COLO668 (cell line): ENCODE measurements at regions not wholly inside any gene's neighbourhood (a gene's known extent, or its start where the extent isn't known, plus 50 kb on each side); places are given as distances from the start of the nearest gene placed in this dataset.
A peak's percentile ranks its signal among the peaks of the same experiment; 100 is the strongest.
"Not testable (repeated sequence)": the region's sequence is repeated elsewhere in the genome, so short reads cannot be mapped to it uniquely, and the experiment has no call there.

ENCODE experiments used
- DNase-seq: peaks from one replicate; lab custom pipeline; 2025; ENCODE audit not compliant: unreplicated experiment; lab: John Stamatoyannopoulos, UW

DNA sequence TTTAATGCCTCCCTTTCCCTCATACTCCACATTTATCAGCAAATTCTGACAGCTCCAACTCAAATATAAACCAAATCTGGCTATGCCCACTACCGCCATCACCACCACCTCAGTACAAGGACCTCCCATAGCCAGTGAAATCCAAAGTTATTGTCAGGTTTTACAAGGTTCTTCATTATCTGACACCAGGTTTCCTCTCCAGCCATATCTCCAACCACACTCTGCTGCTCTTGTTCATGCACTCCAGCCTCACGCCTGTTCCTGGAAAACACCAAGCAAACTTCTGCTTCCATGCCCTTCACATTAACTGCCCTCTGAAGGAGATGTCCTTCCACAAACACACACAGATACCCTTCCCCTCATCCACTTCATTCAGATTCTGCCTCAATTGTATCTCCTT, 102.2 kb upstream of the MIR17HG start:
- no peak for DNase-seq

DNA sequence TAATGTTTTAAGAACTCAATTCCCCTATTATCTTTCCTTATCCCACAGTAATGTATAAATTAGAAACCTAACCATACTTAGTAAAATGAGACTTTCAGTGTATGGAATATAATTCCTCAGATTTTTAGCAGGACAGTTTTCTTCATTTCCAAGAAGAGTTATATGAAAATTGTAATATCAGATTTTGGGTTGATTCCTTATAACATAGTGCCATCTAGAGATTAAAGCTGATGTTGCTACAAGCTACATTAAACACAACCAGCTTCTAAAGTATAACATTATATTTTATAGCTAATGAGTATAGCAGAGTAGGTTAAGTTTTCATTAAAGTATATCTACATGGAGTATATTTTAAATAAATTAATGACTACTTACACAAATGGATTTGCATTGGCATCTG, 99.7 kb upstream of the MIR17HG start:
- DNase-seq: no peak

DNA sequence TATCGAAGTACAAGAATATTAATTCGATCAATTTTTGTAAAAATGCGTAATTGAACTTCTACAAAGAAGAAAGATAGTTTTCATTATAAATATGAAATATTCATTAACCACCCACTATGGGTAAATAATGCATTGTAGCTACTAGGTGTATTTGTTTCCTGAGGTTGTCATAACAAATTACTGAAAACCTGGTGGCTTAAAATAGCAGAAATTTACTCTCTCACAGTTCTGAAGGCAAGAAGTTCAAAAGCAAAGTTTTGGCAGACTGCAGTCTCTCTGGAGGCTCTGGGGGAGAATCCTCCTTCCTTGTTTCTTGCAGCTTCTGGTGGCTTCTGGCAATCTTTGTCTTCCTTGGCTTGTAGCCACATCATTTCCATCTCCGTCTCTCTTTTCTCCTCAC, 99.2 kb upstream of the MIR17HG start:
- no peak for DNase-seq

DNA sequence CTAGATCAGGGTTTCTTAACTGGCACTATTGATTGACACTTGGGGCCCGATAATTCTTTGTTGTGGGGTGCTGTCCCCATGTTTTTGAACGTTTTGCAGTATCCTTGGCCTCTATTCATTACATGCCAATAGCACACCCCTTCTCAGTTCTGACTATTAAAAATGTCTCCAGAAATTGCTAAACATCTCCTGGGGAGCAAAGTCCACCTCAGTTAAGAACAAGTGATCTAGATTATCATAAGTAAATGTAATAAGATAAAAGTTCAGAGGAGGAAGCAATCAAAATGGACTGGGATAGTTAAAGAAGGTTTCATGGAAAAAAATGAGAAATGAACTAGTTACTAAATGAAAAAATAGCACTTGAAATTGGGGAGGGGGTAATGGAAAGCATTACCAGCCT, 98.1 kb upstream of the MIR17HG start:
- no peak for DNase-seq

DNA sequence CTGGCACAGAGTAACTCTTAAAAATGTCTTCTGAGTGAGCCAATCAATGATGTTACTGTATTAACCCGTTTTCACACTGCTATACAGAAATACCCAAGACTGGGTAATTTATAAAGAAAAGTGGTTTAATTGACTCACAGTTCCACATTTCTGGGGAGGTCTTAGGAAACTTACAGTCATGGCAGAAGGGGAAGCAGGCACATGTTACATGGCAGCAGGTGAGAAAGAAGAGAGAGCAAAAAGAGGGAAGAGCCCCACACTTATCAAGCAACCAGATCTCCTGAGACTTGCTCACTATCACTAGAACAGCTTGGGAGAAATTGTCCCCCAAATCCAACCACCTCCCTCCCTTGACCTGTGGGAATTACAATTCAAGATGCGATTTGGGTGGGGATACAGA, 97.6 kb upstream of the MIR17HG start:
- DNase-seq: no peak

DNA sequence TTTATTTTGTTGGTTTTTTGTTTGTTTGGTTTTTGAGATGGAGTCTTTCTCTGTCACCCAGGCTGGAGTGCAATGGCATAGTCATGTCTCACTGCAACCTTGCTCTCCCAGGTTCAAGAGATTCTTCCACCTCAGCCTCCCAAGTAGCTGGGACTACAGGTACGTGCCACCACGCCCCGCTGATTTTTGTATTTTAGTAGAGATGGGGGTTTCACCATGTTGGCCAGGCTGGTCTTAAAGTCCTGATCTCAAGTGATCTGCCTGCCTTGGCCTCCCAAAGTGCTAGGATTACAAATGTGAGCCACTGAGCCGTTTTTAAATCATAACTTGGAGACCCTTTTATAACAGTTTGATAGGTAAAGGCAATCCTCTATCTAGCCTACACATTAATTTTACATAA, 95.9 kb upstream of the MIR17HG start:
- not testable (repeated sequence) for DNase-seq

DNA sequence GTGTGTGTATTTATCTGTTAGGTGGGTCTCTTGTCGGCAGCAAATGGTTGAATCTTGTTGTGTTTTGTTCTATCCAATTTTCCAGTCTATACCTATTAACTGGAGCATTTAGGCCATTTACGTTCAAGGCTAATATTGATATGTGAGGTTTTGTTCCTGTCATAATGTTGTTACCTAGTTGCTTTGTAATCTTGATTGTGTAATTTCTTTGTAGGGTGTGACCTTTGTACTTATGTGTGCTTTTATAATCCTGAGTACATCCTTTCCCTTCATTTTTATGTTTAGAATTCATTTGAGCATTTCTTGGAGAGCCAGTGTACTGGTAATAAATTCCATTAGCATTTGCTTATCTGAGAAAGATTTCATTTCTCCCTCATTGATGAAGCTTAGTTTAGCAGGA, 83.0 kb upstream of the MIR17HG start:
- DNase-seq: no peak

DNA sequence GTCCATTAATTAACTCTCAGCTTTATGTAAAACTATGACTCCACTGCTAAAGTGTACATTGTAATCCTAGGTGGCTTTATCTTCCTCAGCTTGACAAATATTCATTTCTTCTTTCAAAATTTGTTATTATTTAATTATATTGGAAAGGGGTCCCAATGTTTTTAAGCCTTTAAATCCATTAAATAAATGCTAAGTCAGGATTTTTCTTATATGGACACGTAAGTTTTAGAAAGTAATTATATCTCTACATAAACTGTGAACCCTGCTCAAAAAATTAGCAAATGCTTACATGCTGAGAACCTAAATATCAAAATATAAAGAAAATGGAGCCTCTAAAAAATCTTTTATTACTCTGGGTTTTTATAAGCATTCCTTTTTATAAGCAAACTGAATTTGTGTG, 78.2 kb upstream of the MIR17HG start:
- DNase-seq: no peak

DNA sequence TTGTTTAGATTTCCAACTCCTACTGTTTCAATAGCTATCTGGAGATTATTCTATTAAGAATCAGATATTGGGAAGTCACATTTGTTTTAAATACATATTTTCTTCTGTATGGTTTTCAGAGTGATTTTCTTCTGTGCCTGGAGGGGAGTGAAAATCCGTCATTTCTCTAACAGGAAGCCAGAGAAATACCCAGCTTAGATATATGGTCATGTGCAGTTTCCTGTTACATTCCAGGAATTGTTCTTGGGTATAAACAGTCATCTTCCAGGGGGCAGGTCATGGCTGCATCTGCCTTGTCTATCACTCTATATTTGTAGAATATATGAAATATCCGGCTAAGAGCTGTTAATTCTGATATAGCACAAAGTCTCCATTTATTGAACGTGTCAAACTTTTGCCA, 77.5 kb upstream of the MIR17HG start:
- no peak for DNase-seq

DNA sequence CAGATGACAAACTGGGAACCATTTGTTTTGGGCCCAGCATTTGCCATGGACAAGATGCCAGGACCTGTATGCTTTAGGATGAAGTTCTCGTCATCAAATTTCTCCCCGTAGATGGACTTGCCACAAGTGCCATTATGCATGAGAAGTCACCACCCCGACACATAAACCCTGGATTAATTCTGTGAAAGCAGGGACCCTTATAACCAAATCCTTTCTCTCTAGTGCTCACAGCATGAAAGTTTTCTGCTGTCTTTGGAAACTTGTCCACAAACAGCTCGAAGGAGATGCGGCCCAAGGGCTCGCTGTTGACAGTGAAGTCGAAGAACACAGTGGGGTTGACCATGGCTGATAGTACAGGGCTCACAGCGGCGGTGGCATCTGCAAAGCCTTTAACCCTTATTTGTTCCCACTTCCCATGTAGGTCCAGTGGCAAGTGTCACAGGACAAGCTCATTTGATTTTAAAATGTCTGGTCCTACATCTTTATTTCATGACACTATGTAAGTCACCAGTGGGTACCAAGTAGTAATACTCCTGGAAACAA, 75.2 kb upstream of the MIR17HG start:
- no peak for DNase-seq

DNA sequence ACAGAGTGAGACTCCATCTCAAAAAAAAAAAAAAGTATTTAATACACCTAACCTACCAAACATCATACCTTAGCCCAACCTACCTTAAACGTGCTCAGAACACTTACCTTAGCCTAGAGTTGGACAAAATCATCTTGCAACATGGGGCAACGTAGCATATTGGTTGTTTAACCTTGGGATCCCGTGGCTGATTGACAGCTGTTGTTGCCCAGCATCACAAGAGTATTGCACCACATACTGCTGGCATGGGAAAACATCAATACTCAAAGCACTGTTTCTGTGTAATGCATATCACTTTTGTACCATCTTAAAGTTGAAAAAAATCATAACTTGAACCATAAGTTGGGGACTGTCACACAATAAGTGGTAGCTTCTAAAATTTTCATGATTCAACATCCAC, 73.8 kb upstream of the MIR17HG start:
- no peak for DNase-seq

DNA sequence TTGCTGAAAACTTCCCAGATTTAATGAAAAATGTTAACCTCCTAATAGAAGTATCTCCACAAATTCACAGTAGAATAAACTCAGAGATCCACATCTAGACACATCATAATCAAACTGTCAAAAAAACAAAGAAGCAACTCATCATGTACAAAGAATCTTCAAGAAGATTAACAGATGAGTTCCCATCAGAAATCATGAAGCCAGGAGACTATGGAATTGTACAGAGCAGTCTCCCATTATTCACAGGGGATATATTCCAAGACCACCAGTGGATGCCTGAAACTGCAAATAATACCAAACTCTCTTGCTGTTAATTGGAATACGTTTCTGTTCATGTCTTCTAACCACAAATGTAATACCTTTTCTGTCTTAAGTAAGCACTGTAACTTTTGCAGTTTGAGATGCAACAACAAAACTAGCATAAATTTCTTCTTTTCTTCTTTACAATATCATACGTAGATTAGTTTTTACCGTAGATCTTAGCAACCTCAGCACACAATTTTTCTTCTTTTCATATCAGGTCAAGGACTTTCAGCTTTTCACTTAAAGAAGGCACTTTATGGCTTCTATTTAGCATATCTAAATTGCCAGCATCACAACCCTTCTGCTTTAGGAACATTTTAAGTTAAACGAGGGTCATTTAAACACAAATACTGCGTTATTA, 70.3 kb upstream of the MIR17HG start:
- DNase-seq: no peak

DNA sequence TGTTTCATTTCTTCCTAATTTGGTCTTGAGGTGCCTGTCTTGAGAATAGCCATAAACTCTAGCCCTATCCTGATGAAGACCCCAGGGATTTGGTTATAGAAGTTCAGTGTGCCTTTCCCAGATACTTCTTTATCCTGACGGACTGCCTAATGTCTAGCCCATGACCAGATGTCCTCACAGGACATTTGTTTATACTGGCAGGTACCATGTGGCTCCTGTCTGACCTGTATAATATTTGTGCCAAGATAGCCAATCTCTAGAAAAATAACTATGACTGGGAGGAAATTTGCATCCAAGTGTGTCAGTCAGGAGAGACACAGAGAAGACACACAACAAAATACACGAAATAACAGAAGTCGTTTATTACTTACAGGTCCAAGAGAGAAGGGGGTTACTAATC, 69.2 kb upstream of the MIR17HG start:
- DNase-seq: no peak

DNA sequence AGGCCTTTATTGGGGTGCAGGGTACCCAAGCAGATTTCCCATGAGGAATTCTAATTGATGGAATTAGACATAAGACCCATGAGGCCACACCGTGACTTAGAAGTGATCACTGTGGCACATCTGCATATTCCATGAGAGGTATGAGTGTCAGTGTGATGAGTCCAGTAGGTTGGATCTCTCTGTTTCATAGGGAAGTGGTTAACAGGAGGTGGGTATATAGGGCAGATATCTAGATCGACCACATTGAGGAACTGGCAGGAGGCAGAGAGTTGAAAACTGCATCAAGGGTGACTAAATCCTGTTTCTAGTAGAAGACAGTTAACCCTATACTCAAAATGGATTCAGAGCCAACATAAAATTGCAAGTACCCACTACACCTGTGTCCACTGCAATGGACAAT, 68.6 kb upstream of the MIR17HG start:
- no peak for DNase-seq

DNA sequence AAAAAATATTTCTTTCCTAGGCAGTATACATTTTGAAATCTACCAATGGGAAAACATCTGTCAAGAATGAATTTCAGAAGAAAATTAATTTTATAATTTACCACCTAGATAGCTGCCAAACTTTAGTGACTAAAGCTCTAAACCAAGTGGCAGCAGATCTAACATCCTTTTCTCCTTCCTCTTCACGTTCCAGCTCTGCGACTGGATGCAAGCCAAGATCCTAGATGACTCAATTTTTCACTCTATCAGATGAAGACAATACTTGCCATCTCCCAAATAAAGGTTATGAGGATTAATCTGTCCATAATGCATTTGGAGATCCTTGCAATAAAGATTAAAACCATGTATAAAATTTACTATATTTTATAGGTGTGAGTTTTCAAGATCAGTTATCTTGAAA, 66.7 kb upstream of the MIR17HG start:
- no peak for DNase-seq

DNA sequence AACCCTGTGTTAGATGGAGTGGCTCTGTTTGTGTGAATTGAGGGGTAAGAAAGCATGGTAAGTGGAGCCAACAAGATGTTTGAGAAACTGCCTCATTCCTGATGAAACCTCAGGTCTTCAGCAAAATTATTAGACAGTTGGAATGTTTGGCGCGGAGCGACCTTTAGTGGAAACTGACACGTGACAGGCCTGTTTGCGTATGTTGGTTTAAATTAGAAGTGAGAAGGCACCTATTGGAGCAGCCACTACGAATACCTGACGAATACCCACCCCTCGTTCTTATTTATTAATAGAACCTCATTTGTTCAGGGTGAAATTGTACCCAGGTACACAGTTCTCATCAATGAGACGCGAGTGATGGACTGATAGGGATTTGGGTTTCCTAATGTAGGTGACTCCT, 63.2 kb upstream of the MIR17HG start:
- no peak for DNase-seq

DNA sequence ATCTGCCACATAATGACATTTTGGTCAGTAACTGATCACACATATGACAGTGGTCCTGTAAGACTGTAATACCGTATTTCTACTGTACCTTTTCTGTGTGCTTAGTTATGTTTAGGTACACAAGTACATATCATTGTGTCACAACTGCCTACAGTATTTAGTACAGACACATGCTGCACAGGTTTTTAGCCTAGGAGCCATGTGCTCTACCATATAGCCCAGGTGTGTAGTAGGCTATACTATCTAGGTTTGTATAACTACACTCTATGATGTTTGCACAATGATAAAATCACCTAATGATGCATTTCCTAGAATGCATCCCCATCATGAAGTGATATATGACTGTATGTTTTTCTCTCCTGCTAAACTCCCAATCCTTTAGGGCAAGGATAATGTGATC, 61.2 kb upstream of the MIR17HG start:
- peak; percentile 20 for DNase-seq

DNA sequence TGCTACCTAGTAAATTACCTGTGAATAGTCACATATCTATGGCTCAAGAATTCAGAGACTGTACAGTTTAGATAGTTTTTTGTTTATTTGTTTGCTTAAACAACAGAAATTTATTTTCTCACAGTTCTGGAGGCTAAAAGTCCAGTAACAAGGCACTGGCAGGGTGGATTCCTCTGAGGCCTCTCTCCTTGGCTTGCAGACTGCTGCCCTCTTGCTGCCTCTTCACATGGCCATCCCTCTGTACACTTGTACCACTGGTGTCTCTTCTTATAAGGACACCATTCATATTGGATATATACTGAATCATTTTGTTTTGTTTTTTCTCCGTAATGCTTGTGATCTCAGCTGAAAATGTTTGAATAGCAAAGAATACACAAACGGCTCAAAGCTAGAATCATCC, 56.4 kb upstream of the MIR17HG start:
- DNase-seq: no peak

DNA sequence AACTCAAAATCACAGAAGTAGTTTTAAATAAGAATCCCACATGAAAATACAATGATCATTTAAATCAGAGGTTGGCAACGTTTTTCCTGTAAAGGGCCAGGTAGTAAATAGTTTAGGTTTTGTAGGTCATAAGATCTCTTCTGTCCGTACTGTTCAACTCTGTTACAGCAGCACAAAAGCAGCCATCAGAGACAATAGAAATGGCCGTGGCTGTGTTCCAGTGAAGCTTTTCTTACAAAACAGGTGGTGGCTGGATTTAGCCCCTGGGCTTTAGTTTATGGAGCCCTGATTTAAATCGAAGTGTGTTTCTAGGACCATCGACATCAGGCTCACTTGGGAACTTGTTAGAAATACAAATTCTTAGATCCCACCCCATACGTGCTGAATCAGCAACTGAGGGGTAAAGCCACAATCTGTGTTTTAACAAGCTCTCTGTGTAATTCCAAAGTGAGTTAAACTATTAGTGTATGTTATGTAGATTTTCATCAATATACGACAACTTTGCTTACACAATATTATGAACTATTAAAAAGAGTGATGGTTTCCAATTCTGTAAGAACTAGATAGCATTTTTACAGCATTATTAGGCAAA, 54.8 kb upstream of the MIR17HG start:
- no peak for DNase-seq

DNA sequence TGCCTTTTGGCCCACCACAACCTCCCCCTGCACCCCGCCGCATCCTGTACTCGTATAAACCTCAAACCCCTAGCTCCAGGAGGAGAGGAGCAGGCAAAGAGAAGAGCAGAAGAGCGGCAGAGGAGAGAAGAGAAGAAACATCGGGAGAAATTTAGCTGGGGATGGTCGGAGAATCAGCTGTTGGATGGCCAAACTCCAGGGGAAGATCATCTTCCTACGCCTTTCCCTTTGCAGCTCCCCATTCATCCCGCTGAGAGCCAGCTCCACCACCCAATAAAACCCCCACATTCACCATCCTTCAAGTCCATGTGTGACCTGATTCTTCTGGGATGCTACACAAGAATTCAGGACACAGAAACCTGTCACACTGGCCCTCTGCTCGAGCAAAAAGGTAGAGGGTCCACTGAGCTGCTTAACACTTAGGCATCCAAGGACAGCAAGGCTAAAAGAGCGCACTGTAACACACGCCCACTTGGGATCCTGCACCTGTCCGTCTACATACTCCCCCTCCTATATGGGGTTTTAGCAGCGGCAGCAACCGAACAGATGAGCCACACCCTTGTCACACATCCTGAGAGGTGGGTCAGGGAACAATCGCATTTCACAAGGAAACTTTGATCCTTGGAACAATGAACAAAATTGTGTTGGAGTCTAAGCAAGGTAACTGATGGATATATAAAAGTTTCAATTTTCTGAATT, 51.6 kb upstream of the MIR17HG start:
- DNase-seq: peak; percentile 32

DNA sequence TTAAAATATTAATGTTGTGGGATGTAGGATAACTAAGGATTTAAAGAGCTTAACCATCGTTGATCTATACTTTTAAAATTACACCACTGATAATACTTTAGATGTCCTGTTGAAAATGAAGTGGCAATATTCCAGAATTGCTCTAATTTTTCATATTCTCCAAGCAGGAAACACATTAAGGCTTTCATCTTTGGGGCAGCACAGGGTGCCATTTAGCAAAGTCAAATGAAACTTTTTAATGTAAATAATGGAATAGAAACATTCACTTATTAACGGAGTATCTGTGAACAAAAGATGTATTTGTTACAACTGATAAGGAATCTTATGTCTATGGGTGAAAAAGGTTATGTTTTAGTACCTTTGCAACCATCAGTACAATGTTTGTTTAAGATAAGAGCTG, 50.0 kb upstream of the MIR17HG start:
- no peak for DNase-seq
